ENCODE measurements at regions not wholly inside any gene's neighbourhood (a gene's known extent, or its start where the extent isn't known, plus 50 kb on each side); places are given as distances from the start of the nearest gene placed in this dataset.

GRCh38 chr11:37984991-37985390 is 1387.0 kb upstream of the RAG2 start (continued):
- TF ChIP-seq, protein P1, sequence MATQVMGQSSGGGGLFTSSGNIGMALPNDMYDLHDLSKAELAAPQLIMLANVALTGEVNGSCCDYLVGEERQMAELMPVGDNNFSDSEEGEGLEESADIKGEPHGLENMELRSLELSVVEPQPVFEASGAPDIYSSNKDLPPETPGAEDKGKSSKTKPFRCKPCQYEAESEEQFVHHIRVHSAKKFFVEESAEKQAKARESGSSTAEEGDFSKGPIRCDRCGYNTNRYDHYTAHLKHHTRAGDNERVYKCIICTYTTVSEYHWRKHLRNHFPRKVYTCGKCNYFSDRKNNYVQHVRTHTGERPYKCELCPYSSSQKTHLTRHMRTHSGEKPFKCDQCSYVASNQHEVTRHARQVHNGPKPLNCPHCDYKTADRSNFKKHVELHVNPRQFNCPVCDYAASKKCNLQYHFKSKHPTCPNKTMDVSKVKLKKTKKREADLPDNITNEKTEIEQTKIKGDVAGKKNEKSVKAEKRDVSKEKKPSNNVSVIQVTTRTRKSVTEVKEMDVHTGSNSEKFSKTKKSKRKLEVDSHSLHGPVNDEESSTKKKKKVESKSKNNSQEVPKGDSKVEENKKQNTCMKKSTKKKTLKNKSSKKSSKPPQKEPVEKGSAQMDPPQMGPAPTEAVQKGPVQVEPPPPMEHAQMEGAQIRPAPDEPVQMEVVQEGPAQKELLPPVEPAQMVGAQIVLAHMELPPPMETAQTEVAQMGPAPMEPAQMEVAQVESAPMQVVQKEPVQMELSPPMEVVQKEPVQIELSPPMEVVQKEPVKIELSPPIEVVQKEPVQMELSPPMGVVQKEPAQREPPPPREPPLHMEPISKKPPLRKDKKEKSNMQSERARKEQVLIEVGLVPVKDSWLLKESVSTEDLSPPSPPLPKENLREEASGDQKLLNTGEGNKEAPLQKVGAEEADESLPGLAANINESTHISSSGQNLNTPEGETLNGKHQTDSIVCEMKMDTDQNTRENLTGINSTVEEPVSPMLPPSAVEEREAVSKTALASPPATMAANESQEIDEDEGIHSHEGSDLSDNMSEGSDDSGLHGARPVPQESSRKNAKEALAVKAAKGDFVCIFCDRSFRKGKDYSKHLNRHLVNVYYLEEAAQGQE (IDR thresholded peaks at IDR 0.05; ENCODE audit: low read depth): no peak
- TF ChIP-seq, protein P2, sequence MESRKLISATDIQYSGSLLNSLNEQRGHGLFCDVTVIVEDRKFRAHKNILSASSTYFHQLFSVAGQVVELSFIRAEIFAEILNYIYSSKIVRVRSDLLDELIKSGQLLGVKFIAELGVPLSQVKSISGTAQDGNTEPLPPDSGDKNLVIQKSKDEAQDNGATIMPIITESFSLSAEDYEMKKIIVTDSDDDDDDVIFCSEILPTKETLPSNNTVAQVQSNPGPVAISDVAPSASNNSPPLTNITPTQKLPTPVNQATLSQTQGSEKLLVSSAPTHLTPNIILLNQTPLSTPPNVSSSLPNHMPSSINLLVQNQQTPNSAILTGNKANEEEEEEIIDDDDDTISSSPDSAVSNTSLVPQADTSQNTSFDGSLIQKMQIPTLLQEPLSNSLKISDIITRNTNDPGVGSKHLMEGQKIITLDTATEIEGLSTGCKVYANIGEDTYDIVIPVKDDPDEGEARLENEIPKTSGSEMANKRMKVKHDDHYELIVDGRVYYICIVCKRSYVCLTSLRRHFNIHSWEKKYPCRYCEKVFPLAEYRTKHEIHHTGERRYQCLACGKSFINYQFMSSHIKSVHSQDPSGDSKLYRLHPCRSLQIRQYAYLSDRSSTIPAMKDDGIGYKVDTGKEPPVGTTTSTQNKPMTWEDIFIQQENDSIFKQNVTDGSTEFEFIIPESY (IDR thresholded peaks at IDR 0.05; ENCODE audit: extremely low read depth, insufficient replicate concordance, low read length): no peak

DNA sequence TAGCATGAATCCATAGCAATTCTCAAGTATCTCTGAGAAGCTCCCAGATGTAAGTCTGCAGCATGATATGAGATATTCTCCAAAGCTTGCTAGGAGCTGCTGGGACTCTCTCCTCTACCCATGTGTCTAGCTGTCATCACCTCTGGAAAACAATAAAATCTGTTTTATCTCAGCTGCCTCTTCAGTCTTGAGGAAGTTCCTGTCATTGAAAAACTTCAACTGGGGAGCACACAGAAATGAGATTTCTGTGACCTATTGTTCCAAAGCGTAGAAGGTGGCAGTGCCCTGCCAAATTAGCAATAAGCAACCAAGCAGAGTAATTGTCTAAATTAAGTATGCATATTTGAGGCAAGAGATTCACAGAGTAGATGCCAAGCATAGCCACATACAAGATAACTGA is 1380.6 kb upstream of the RAG2 start:
- peaks cover 9 to 16% of the 10 kb centered on the region in 2 experiments; a peak in 2 of 4 replicates for H3K9me3 ChIP-seq (ENCODE audit: control insufficient read depth in 1 of 2, insufficient read depth in 1 of 2, low read depth in 1 of 2, low read length in 2 of 2)
- CTCF ChIA-PET: no interaction called here
- no TSS peak for BruUV-seq (replicated peaks)

More for the DNA sequence above, 1380.6 kb upstream of the RAG2 start:
- H3K27ac ChIP-seq (ENCODE audit: low read depth, low read length): no peak overlapping the region
- no peak overlapping the region for H3K9ac ChIP-seq (ENCODE audit: low read length)
- intact Hi-C loops (cut with micrococcal nuclease): no loop called here
- ChIA-PET POLR2A (no interaction called here), RAD21 (ENCODE audit: low non-redundant PET in 1 of 2, low total read pairs in 2 of 2, uncharacterized antibody in 2 of 2, unreplicated experiment in 2 of 2) (no interaction called here)
- no peak overlapping the region for H3K4me3 ChIP-seq (replicated peaks in 1 of 2; ENCODE audit: low read depth in 1 of 2, low read length in 2 of 2)
- TF ChIP-seq JUND (IDR thresholded peaks at IDR 0.05) (no peak), EGR1 (IDR thresholded peaks at IDR 0.05; ENCODE audit: low read depth) (no peak), POLR2A (IDR thresholded peaks at IDR 0.05; ENCODE audit: borderline replicate concordance, extremely low read depth, insufficient read depth, insufficient read length) (no peak), ELF1 (IDR thresholded peaks at IDR 0.05; ENCODE audit: borderline replicate concordance, low read depth) (no peak)
- H4K20me1 ChIP-seq (ENCODE audit: insufficient read depth): no peaks in the 10 kb centered on the region; the same call in 1 of the 2 replicates
- ATAC-seq (no peak), DNase-seq (ENCODE audit: low read depth, low spot score) (no peak)
- no peaks in the 10 kb centered on the region for H3K4me1 ChIP-seq (ENCODE audit: control insufficient read depth in 1 of 2, insufficient read depth in 2 of 2, low read length in 2 of 2)
- H3K27me3 ChIP-seq (ENCODE audit: insufficient read depth, low read length): no peaks in the 10 kb centered on the region
- no peak overlapping the region for H3K4me2 ChIP-seq (ENCODE audit: low read length)
- H3K79me2 ChIP-seq (ENCODE audit: insufficient read depth, low read length): no peaks in the 10 kb centered on the region
- H3K36me3 ChIP-seq (ENCODE audit: control insufficient read depth in 1 of 2, insufficient read depth in 2 of 2, low read length in 2 of 2): no peaks in the 10 kb centered on the region
- no peak overlapping the region for H2AFZ ChIP-seq (ENCODE audit: low read depth, low read length, poor library complexity, severe bottlenecking)
- no peaks in the 10 kb centered on the region for H3K9me2 ChIP-seq (ENCODE audit: insufficient read depth)
